Fibroblast of lung (primary cell): ENCODE measurements at regions not wholly inside any gene's neighbourhood (a gene's known extent, or its start where the extent isn't known, plus 50 kb on each side); places are given as distances from the start of the nearest gene placed in this dataset.

Experiments used
- DNase-seq, 2 donors: peaks; one replicate each; pipeline versions ENCODE4 v3.0.0 to v3.0.0-alpha.2; 2010; ENCODE audit warnings: low read depth in 2 of 2
- H2AFZ ChIP-seq: 2 replicates; pipeline ENCODE4 v1.5.1; 2012; ENCODE audit warnings: low read length, control low read depth, inconsistent platforms
- H3K27ac ChIP-seq: 2 replicates; pipeline ENCODE4 v1.5.1; 2011; ENCODE audit warnings: low read length, control low read depth; ENCODE audit not compliant: insufficient read depth
- H3K27me3 ChIP-seq: 2 replicates; pipeline ENCODE4 v1.5.1; 2011; ENCODE audit warnings: mild to moderate bottlenecking, low read length; ENCODE audit not compliant: control insufficient read depth, insufficient read depth
- H3K36me3 ChIP-seq: 2 replicates; pipeline ENCODE4 v1.5.1; 2011; ENCODE audit warnings: low read length; ENCODE audit not compliant: control insufficient read depth, insufficient read depth
- H3K4me1 ChIP-seq: 2 replicates; pipeline ENCODE4 v1.5.1; 2011; ENCODE audit warnings: low read length; ENCODE audit not compliant: control insufficient read depth, insufficient read depth; ENCODE audit errors: extremely low read depth
- H3K4me2 ChIP-seq: 2 replicates; pipeline ENCODE4 v1.5.1; 2011; ENCODE audit warnings: low read length, control low read depth; ENCODE audit not compliant: insufficient read depth; ENCODE audit errors: extremely low read depth
- H3K4me3 ChIP-seq, 4 experiments: fragments of 200-600 bp in 1 of 4; sonication (generic) in 1 of 4; replicated peaks in 1 of 4; 2 replicates each; pipeline ENCODE4 v1.5.1; 2011 to 2016; ENCODE audit warnings: low read length in 4 of 4, low read depth in 3 of 4, mild to moderate bottlenecking in 3 of 4, control low read depth in 2 of 4, inconsistent platforms in 1 of 4, mixed read lengths in 1 of 4; ENCODE audit not compliant: insufficient read depth in 1 of 4; ENCODE audit errors: control extremely low read depth in 1 of 4
- H3K79me2 ChIP-seq: 2 replicates; pipeline ENCODE4 v1.5.1; 2012; ENCODE audit warnings: mild to moderate bottlenecking, low read length, inconsistent platforms; ENCODE audit not compliant: control insufficient read depth, insufficient read depth
- H3K9ac ChIP-seq: 2 replicates; pipeline ENCODE4 v1.5.1; 2011; ENCODE audit warnings: mild to moderate bottlenecking, low read length, control low read depth; ENCODE audit not compliant: insufficient read depth
- H3K9me3 ChIP-seq: 2 replicates; pipeline ENCODE4 v1.5.1; 2012; ENCODE audit warnings: low read depth, low read length; ENCODE audit not compliant: control insufficient read depth, insufficient read depth
- H4K20me1 ChIP-seq: 2 replicates; pipeline ENCODE4 v1.5.1; 2011; ENCODE audit warnings: low read length; ENCODE audit not compliant: control insufficient read depth, insufficient read depth; ENCODE audit errors: extremely low read depth
- CTCF ChIP-seq, 2 donors: IDR thresholded peaks in 1 of 2; conservative IDR thresholded peaks in 1 of 2; 1 replicate in 1 of 2; 2 replicates in 1 of 2; pipeline ENCODE4 v1.5.1; 2011 to 2012; ENCODE audit warnings: low read length in 2 of 2, control low read depth in 1 of 2, inconsistent platforms in 1 of 2, low read depth in 1 of 2, mild to moderate bottlenecking in 1 of 2
- EZH2 ChIP-seq: IDR thresholded peaks from 2 replicates; pipeline ENCODE4 v1.5.1; 2012; ENCODE audit warnings: low read length, control low read depth, mild to moderate bottlenecking; ENCODE audit errors: missing control alignments

GRCh38 chr7:13060173-13060572 lies 372.7 kb downstream of the ARL4A start:
- peaks cover 3% of the 10 kb centered on the region for H3K4me1 ChIP-seq
- no peaks in the 10 kb centered on the region for H3K27me3 ChIP-seq
- H2AFZ ChIP-seq = no peak overlapping the region
- DNase-seq = no peak
- no peak overlapping the region for H3K9ac ChIP-seq
- no peak overlapping the region for H3K4me2 ChIP-seq
- no peaks in the 10 kb centered on the region for H3K79me2 ChIP-seq
- no peak for TF ChIP-seq CTCF (conservative IDR thresholded peaks at IDR 0.05 in 1 of 2, IDR thresholded peaks at IDR 0.05 in 1 of 2; ENCODE audit: low read depth in 1 of 2, low read length in 2 of 2)
- TF ChIP-seq EZH2 = no peak
- H3K9me3 ChIP-seq = no peaks in the 10 kb centered on the region
- no peaks in the 10 kb centered on the region for H3K36me3 ChIP-seq
- no peak overlapping the region for H3K4me3 ChIP-seq
- H3K27ac ChIP-seq = no peak overlapping the region
- H4K20me1 ChIP-seq = no peaks in the 10 kb centered on the region

- peaks cover 3% of the 10 kb centered on the region for H3K4me1 ChIP-seq
- DNase-seq = no peak
- H2AFZ ChIP-seq = no peak overlapping the region
- TF ChIP-seq CTCF (conservative IDR thresholded peaks at IDR 0.05 in 1 of 2, IDR thresholded peaks at IDR 0.05 in 1 of 2; ENCODE audit: low read depth in 1 of 2, low read length in 2 of 2) = no peak
- no peaks in the 10 kb centered on the region for H4K20me1 ChIP-seq
- H3K79me2 ChIP-seq = no peaks in the 10 kb centered on the region
- H3K36me3 ChIP-seq = no peaks in the 10 kb centered on the region
- H3K9ac ChIP-seq = no peak overlapping the region
- no peaks in the 10 kb centered on the region for H3K9me3 ChIP-seq
- H3K4me2 ChIP-seq = no peak overlapping the region
- H3K27me3 ChIP-seq = no peaks in the 10 kb centered on the region
- no peak overlapping the region for H3K27ac ChIP-seq
- no peak overlapping the region for H3K4me3 ChIP-seq
These were observed 373.7 kb downstream of the ARL4A start for GRCh38 chr7:13061115-13061514.

DNA sequence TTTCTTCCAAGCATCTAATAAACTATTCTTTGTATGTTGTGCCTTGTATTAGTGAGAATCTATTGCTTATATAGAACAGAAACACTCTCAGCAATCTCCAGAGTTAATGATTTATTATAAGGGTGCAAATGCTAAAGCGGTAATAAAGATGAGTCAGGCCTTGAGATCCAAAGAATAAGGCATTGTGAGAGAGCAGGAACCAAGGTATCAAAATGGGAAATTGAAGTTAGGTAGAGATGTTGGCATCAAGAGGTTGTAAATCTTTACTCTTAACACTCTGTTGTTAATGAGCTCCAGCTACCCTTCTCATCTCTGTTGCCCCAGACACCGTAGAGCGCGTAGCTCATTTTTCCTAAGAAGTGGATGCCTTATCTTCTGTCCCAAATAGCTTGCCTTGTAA lies 375.2 kb downstream of the ARL4A start:
- H3K4me1 ChIP-seq = peaks cover 3% of the 10 kb centered on the region
- H3K79me2 ChIP-seq = no peaks in the 10 kb centered on the region
- H3K4me3 ChIP-seq = no peak overlapping the region
- DNase-seq = no peak
- H3K9ac ChIP-seq = no peak overlapping the region
- no peak overlapping the region for H2AFZ ChIP-seq
- no peaks in the 10 kb centered on the region for H3K27me3 ChIP-seq
- no peaks in the 10 kb centered on the region for H4K20me1 ChIP-seq
- H3K27ac ChIP-seq = no peak overlapping the region
- no peak overlapping the region for H3K4me2 ChIP-seq
- H3K36me3 ChIP-seq = no peaks in the 10 kb centered on the region
- TF ChIP-seq EZH2 (no peak), CTCF (conservative IDR thresholded peaks at IDR 0.05 in 1 of 2, IDR thresholded peaks at IDR 0.05 in 1 of 2; ENCODE audit: low read depth in 1 of 2, low read length in 2 of 2) (no peak)
- H3K9me3 ChIP-seq = no peaks in the 10 kb centered on the region
